ENCODE measurements at regions not wholly inside any gene's neighbourhood (a gene's known extent, or its start where the extent isn't known, plus 50 kb on each side); places are given as distances from the start of the nearest gene placed in this dataset.

DNA sequence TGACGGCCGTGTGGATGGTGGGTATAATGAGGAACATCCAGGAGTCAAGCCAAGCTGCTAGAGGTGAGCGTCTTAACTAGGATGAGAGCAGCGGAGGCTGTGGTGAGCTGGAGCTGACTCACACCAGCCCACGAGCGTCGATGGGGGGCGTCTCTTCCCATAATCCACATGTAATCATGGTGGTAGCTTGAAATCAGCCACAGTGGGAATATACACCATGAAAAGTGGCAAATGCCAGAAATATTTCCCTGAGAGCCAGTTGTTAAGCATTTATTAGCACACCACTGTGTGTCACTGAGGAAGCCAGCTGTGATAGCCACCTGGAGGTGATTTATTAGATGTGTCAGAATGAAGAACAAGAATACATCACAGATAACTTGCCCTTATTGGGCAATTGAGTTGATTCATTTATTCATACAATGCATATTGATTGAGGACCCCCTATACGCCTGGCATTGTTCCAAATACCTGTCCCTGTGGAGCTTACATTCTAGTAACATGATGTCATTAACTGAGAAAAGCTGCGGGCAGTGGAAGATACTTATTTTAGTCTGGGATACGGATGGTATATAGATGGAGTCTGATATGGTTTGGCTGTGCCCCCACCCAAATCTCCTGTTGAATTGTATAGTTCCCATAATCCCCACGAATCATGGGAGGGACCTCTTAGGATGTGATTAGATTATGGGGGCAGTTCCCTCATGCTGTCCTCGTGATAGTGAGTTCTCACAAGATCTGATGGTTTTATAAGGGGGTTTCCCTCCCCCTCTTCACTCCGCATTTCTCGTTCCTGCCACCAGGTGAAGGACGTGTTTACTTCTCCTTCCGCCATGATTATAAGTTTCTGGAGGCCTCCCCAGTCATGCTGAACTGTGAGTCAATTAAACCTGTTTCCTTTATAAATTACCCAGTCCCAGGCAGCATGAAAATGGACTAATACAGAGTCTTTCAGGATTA is 473.4 kb downstream of the METTL15 start:
- TF ChIP-seq, protein P1, sequence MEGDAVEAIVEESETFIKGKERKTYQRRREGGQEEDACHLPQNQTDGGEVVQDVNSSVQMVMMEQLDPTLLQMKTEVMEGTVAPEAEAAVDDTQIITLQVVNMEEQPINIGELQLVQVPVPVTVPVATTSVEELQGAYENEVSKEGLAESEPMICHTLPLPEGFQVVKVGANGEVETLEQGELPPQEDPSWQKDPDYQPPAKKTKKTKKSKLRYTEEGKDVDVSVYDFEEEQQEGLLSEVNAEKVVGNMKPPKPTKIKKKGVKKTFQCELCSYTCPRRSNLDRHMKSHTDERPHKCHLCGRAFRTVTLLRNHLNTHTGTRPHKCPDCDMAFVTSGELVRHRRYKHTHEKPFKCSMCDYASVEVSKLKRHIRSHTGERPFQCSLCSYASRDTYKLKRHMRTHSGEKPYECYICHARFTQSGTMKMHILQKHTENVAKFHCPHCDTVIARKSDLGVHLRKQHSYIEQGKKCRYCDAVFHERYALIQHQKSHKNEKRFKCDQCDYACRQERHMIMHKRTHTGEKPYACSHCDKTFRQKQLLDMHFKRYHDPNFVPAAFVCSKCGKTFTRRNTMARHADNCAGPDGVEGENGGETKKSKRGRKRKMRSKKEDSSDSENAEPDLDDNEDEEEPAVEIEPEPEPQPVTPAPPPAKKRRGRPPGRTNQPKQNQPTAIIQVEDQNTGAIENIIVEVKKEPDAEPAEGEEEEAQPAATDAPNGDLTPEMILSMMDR (IDR thresholded peaks at IDR 0.05; ENCODE audit: unreplicated experiment) = no peak
- POLR2A ChIA-PET = no interaction called here
- Mint-ChIP-seq H3K27me3 (ENCODE audit: insufficient read depth, unreplicated experiment) (no peaks in the 10 kb centered on the region), H3K4me3 (ENCODE audit: unreplicated experiment) (no peak overlapping the region), H3K4me1 (ENCODE audit: insufficient read depth, unreplicated experiment) (no peaks in the 10 kb centered on the region), H3K36me3 (ENCODE audit: insufficient read depth, unreplicated experiment) (no peaks in the 10 kb centered on the region), H3K27ac (ENCODE audit: low read depth, unreplicated experiment) (no peak overlapping the region), H3K9me3 (ENCODE audit: unreplicated experiment) (no peaks in the 10 kb centered on the region)
- BruUV-seq (replicated peaks) = no TSS peak
- peak; percentile 16 for DNase-seq (ENCODE audit: unreplicated experiment)
- intact Hi-C loops (cut with micrococcal nuclease) = no loop called here
- CTCF ChIA-PET = interaction anchor here (0.5 to 0.8 kb wide), 4 partner anchors 45 to 864 kb away, joined by 3 read pairs; no protein-coding TSS in a partner anchor

DNA sequence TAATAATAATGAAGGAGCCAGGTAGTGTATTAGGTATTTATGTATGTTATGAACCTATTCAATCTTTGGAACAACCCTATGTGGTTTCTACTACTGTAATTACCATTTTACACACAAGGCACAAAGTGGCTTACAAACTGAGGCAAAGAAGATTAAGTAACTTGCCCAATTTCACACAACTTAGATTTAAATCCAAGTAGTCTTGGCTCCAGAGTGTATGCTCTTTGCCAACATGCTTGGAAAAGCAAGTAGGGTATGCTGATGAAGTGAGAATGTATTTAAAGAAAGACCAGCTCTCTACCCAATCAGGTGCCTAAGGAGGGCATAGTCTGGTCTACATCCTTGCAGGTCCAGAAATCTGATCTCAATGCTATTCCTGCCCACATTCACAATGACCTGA is 463.2 kb downstream of the METTL15 start:
- Mint-ChIP-seq H3K9me3 (ENCODE audit: unreplicated experiment) (no peaks in the 10 kb centered on the region), H3K4me3 (ENCODE audit: unreplicated experiment) (no peak overlapping the region), H3K36me3 (ENCODE audit: insufficient read depth, unreplicated experiment) (no peaks in the 10 kb centered on the region), H3K27ac (ENCODE audit: low read depth, unreplicated experiment) (no peak overlapping the region), H3K4me1 (ENCODE audit: insufficient read depth, unreplicated experiment) (no peaks in the 10 kb centered on the region), H3K27me3 (ENCODE audit: insufficient read depth, unreplicated experiment) (no peaks in the 10 kb centered on the region)
- TF ChIP-seq, protein P1 (IDR thresholded peaks at IDR 0.05; ENCODE audit: unreplicated experiment) = no peak
- BruUV-seq (replicated peaks) = no TSS peak
- DNase-seq (ENCODE audit: unreplicated experiment) = no peak
- intact Hi-C loops (cut with micrococcal nuclease) = no loop called here
- POLR2A ChIA-PET = no interaction called here
- CTCF ChIA-PET = interaction anchor here (0.7 kb wide), 1 partner anchor 209 kb away, joined by 3 read pairs; no protein-coding TSS in a partner anchor

DNA sequence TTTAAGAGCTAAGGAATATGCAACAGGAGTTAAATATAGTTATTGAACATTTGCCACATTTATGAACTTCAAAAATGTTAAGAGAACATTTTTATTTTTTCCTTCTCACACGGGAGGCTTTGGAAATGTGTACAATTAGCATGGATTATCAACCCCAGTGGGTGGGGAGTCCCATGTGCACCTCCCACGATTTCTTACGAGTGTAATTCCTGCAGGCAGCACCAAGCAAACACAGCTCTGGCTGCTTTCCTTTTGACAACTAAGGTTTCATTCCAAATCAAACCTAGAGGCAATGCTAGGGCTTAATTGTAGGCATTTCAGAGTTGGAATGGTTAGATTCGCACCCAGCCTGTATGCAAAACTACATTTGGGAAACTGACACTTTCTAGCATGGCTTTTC is 460.9 kb downstream of the METTL15 start:
- BruUV-seq (replicated peaks) = no TSS peak
- TF ChIP-seq, protein P1 (IDR thresholded peaks at IDR 0.05; ENCODE audit: unreplicated experiment) = no peak
- no peak for DNase-seq (ENCODE audit: unreplicated experiment)
- H3K27ac Mint-ChIP-seq (ENCODE audit: low read depth, unreplicated experiment) = no peak overlapping the region
- ChIA-PET CTCF (interaction anchor here (0.6 to 0.7 kb wide), 3 partner anchors 16 to 859 kb away, joined by 3 read pairs; no protein-coding TSS in a partner anchor), POLR2A (no interaction called here)
- H3K9me3 Mint-ChIP-seq (ENCODE audit: unreplicated experiment) = no peaks in the 10 kb centered on the region
- no peaks in the 10 kb centered on the region for H3K36me3 Mint-ChIP-seq (ENCODE audit: insufficient read depth, unreplicated experiment)
- no peak overlapping the region for H3K4me3 Mint-ChIP-seq (ENCODE audit: unreplicated experiment)
- intact Hi-C loops (cut with micrococcal nuclease) = no loop called here
- H3K27me3 Mint-ChIP-seq (ENCODE audit: insufficient read depth, unreplicated experiment) = no peaks in the 10 kb centered on the region
- H3K4me1 Mint-ChIP-seq (ENCODE audit: insufficient read depth, unreplicated experiment) = no peaks in the 10 kb centered on the region

DNA sequence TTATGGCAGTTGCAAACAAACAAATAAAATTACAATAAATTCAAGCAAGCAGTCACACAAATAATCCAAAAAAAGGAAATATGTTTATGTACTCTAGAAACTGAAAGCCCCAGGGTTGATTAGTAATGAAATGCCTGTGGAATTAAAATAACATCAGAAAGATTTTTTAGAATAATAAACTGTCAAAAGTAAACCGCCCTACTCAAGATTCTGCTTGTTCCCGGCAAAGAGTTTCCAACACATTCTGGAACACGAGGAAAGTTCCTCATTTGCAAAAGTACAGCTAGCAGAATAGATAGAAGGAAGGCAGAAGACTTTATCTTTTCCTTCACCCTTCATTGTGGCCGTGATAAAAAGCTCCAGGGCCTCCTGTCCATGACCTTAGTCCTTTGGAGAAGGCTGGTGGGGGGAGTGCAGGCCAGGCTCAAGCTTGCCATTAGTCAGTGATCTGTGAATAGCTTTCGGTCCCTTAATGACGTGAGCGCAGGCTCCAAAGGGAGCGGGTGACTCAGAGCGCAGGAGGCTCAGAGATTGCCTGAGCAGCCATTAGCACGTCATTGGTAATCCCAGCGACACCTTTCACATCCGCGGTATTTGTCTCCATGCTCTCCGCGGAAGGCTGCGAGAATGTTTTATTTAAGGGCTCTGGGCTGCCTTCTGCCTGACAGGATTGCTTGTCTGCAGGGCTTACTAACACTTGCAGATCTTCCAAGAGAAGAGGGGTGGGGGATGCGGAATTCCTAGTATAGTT is 458.3 kb downstream of the METTL15 start:
- no TSS peak for BruUV-seq (replicated peaks)
- Mint-ChIP-seq H3K27ac (ENCODE audit: low read depth, unreplicated experiment) (peak overlapping the region; percentile 40), H3K36me3 (ENCODE audit: insufficient read depth, unreplicated experiment) (no peaks in the 10 kb centered on the region), H3K9me3 (ENCODE audit: unreplicated experiment) (no peaks in the 10 kb centered on the region), H3K27me3 (ENCODE audit: insufficient read depth, unreplicated experiment) (no peaks in the 10 kb centered on the region), H3K4me1 (ENCODE audit: insufficient read depth, unreplicated experiment) (no peaks in the 10 kb centered on the region), H3K4me3 (ENCODE audit: unreplicated experiment) (peak overlapping the region; percentile 22)
- CTCF ChIA-PET = interaction anchor here (0.6 to 1.9 kb wide), 4 partner anchors 230 to 867 kb away, joined by 3 to 8 read pairs (median 4); no protein-coding TSS in a partner anchor
- peak; percentile 76 for DNase-seq (ENCODE audit: unreplicated experiment)
- POLR2A ChIA-PET = interaction anchor here (0.6 to 1.0 kb wide), 2 partner anchors 359 to 454 kb away, joined by 3 to 7 read pairs; no protein-coding TSS in a partner anchor
- intact Hi-C loops (cut with micrococcal nuclease) = no loop called here
- TF ChIP-seq, protein P1 (IDR thresholded peaks at IDR 0.05; ENCODE audit: unreplicated experiment) = no peak
